DOHH2 (cell line): ENCODE measurements at regions not wholly inside any gene's neighbourhood (a gene's known extent, or its start where the extent isn't known, plus 50 kb on each side); places are given as distances from the start of the nearest gene placed in this dataset.

Experiments used
- H3F3A ChIP-seq: fragments of 200-600 bp; sonication (generic), shearing (Covaris generic); 2 replicates; pipeline ENCODE4 v1.6.0; 2016; ENCODE audit warnings: antibody characterized with exemption, mild to moderate bottlenecking; ENCODE audit not compliant: control insufficient read depth, insufficient read depth
- H3K27ac ChIP-seq: fragments of 200-600 bp; sonication (generic); 2 replicates; pipeline ENCODE4 v1.5.1; 2014; ENCODE audit warnings: low read depth, mild to moderate bottlenecking, low read length, moderate library complexity
- H3K27me3 ChIP-seq: fragments of 200-600 bp; sonication (generic); 2 replicates; pipeline ENCODE4 v1.6.1; 2014; ENCODE audit warnings: mild to moderate bottlenecking, low read length, mixed read lengths; ENCODE audit not compliant: control insufficient read depth
- H3K36me3 ChIP-seq: fragments of 200-600 bp; sonication (generic); 2 replicates; pipeline ENCODE4 v1.6.1; 2014; ENCODE audit warnings: mild to moderate bottlenecking, low read length, moderate library complexity, mixed read lengths; ENCODE audit not compliant: control insufficient read depth
- H3K4me1 ChIP-seq: fragments of 200-600 bp; sonication (generic); 2 replicates; pipeline ENCODE4 v1.6.1; 2014; ENCODE audit warnings: mild to moderate bottlenecking, low read length, mixed read lengths; ENCODE audit not compliant: control insufficient read depth
- H3K4me2 ChIP-seq: fragments of 200-600 bp; sonication (generic); 2 replicates; pipeline ENCODE4 v1.6.0; 2014; ENCODE audit warnings: mild to moderate bottlenecking, low read length, moderate library complexity
- H3K4me3 ChIP-seq: fragments of 200-600 bp; sonication (generic); 2 replicates; pipeline ENCODE4 v1.5.1; 2014; ENCODE audit warnings: mild to moderate bottlenecking, low read length, mixed read lengths
- H3K79me2 ChIP-seq: fragments of 200-600 bp; sonication (generic); 2 replicates; pipeline ENCODE4 v1.6.1; 2014; ENCODE audit warnings: mild to moderate bottlenecking, low read length, mixed read lengths; ENCODE audit not compliant: control insufficient read depth
- H3K9me2 ChIP-seq: fragments of 200-600 bp; sonication (generic); replicated peaks from 2 replicates; pipeline ENCODE4 v1.6.1; 2014; ENCODE audit warnings: mild to moderate bottlenecking, low read length, mixed read lengths; ENCODE audit not compliant: control insufficient read depth
- H3K9me3 ChIP-seq: fragments of 200-600 bp; sonication (generic); 2 replicates; pipeline ENCODE4 v1.6.1; 2014; ENCODE audit warnings: antibody characterized with exemption, low read length, mixed read lengths; ENCODE audit not compliant: control insufficient read depth, insufficient read depth
- H4K20me1 ChIP-seq: fragments of 200-600 bp; sonication (generic); 2 replicates; pipeline ENCODE4 v1.6.0; 2014; ENCODE audit warnings: low read depth, mild to moderate bottlenecking, antibody characterized with exemption, low read length, moderate library complexity; ENCODE audit not compliant: control insufficient read depth, insufficient read depth
- CTCF ChIP-seq: fragments of 200-600 bp; sonication (generic); IDR thresholded peaks from one replicate; pipeline ENCODE4 v1.5.1; 2014; ENCODE audit warnings: antibody characterized with exemption, mild to moderate bottlenecking, low read depth, low read length; ENCODE audit not compliant: poor library complexity, severe bottlenecking
- EZH2phosphoT487 ChIP-seq: fragments of 200-600 bp; sonication (generic); IDR thresholded peaks from 2 replicates; pipeline ENCODE4 v1.6.1; 2017; ENCODE audit warnings: borderline replicate concordance, mild to moderate bottlenecking, antibody characterized with exemption, low read length, moderate library complexity, mixed read lengths

- Histone ChIP-seq H3K79me2 (no peaks in the 10 kb centered on the region), H3K9me3 (no peaks in the 10 kb centered on the region), H3K36me3 (no peaks in the 10 kb centered on the region), H3K4me1 (no peaks in the 10 kb centered on the region), H3K27ac (no peak overlapping the region), H3K9me2 (no peaks in the 10 kb centered on the region), H3K4me3 (no peak overlapping the region), H4K20me1 (no peaks in the 10 kb centered on the region), H3K4me2 (no peak overlapping the region), H3F3A (no peaks in the 10 kb centered on the region), H3K27me3 (0 out of 2 replicates have a peak, but pooled peaks cover 2% of the 10 kb centered on the region)
- TF ChIP-seq CTCF (no peak), EZH2phosphoT487 (no peak)
Observed at GRCh38 chr9:115957585-115957984, 196.0 kb upstream of the PAPPA start.

- H4K20me1 ChIP-seq: no peaks in the 10 kb centered on the region
- H3K9me3 ChIP-seq: no peaks in the 10 kb centered on the region
- H3K36me3 ChIP-seq: no peaks in the 10 kb centered on the region
- no peak overlapping the region for H3K4me2 ChIP-seq
- no peaks in the 10 kb centered on the region for H3K9me2 ChIP-seq
- H3K27me3 ChIP-seq: no peaks in the 10 kb centered on the region
- H3K79me2 ChIP-seq: no peaks in the 10 kb centered on the region
- H3K4me3 ChIP-seq: no peak overlapping the region
- TF ChIP-seq CTCF (no peak), EZH2phosphoT487 (no peak)
- no peak overlapping the region for H3K27ac ChIP-seq
- H3K4me1 ChIP-seq: no peaks in the 10 kb centered on the region
- no peaks in the 10 kb centered on the region for H3F3A ChIP-seq
Observed at GRCh38 chr9:115964710-115965347, 188.8 kb upstream of the PAPPA start.

- H3K4me3 ChIP-seq: no peak overlapping the region
- no peaks in the 10 kb centered on the region for H3K4me1 ChIP-seq
- no peaks in the 10 kb centered on the region for H3K9me2 ChIP-seq
- H4K20me1 ChIP-seq: no peaks in the 10 kb centered on the region
- no peaks in the 10 kb centered on the region for H3K9me3 ChIP-seq
- TF ChIP-seq CTCF: no peak
- no peak for TF ChIP-seq EZH2phosphoT487
- H3K4me2 ChIP-seq: no peak overlapping the region
- no peaks in the 10 kb centered on the region for H3F3A ChIP-seq
- H3K79me2 ChIP-seq: no peaks in the 10 kb centered on the region
- no peaks in the 10 kb centered on the region for H3K27me3 ChIP-seq
- H3K36me3 ChIP-seq: no peaks in the 10 kb centered on the region
- no peak overlapping the region for H3K27ac ChIP-seq
Observed at GRCh38 chr9:115966660-115967059, 186.9 kb upstream of the PAPPA start.

DNA sequence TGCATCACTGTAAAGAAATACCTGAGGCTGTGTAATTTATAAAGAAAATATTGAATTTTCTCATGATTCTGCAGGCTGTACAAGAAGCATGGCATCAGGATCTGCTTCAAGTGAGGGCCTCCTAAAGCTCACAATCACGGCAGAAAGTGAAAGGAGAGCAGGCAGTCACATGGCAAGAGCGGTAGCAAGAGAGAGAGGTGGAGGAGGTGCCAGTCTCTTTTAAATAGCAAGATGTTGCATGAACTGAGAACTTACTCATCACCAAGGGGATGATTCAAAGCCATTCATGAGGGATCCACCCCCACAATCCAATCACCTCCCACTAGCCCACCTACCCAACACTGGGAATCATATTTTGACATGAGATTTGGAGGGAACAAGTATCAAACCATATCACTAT, 184.5 kb upstream of the PAPPA start:
- Histone ChIP-seq H3F3A (no peaks in the 10 kb centered on the region), H3K4me2 (no peak overlapping the region), H4K20me1 (no peaks in the 10 kb centered on the region), H3K27ac (no peak overlapping the region), H3K36me3 (no peaks in the 10 kb centered on the region), H3K4me3 (no peak overlapping the region), H3K4me1 (no peaks in the 10 kb centered on the region), H3K27me3 (no peaks in the 10 kb centered on the region), H3K79me2 (no peaks in the 10 kb centered on the region), H3K9me3 (no peaks in the 10 kb centered on the region), H3K9me2 (no peaks in the 10 kb centered on the region)
- TF ChIP-seq EZH2phosphoT487 (no peak), CTCF (no peak)
